ENCODE measurements at regions not wholly inside any gene's neighbourhood (a gene's known extent, or its start where the extent isn't known, plus 50 kb on each side); places are given as distances from the start of the nearest gene placed in this dataset.

DNA sequence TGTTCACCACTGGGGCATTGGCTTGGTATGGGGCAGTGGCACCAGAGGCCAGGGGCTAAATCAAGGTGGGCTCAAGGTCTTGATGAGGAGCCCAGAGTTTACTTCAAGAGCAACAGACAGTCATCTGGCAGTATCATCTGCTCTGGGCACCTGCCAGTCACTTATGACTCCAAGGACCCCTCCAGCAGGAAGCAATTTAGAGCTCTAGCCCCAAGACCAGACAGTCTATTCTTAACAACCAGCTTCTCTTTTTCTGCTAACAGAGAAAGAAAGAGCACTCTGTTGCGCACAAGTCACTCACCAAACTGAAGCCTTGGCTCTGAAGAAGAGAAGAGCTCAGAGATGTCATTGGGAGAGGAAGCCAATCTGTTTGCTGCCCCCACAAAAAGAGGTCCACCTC, 309.2 kb downstream of the HS3ST1 start:
- TF ChIP-seq, protein P1, sequence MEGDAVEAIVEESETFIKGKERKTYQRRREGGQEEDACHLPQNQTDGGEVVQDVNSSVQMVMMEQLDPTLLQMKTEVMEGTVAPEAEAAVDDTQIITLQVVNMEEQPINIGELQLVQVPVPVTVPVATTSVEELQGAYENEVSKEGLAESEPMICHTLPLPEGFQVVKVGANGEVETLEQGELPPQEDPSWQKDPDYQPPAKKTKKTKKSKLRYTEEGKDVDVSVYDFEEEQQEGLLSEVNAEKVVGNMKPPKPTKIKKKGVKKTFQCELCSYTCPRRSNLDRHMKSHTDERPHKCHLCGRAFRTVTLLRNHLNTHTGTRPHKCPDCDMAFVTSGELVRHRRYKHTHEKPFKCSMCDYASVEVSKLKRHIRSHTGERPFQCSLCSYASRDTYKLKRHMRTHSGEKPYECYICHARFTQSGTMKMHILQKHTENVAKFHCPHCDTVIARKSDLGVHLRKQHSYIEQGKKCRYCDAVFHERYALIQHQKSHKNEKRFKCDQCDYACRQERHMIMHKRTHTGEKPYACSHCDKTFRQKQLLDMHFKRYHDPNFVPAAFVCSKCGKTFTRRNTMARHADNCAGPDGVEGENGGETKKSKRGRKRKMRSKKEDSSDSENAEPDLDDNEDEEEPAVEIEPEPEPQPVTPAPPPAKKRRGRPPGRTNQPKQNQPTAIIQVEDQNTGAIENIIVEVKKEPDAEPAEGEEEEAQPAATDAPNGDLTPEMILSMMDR (IDR thresholded peaks at IDR 0.05 in 4 of 5, conservative IDR thresholded peaks at IDR 0.05 in 1 of 5), result no peak
- no peak for TF ChIP-seq POLR2A (IDR thresholded peaks at IDR 0.05)

Measured in gastrocnemius medialis (tissue), 4 donors.